HFFc6 (cell line): ENCODE measurements at regions not wholly inside any gene's neighbourhood (a gene's known extent, or its start where the extent isn't known, plus 50 kb on each side); places are given as distances from the start of the nearest gene placed in this dataset.

ENCODE experiments used
- DNase-seq: peaks from one replicate; pipeline ENCODE4 v3.0.0-alpha.2; 2018
- H3K27ac Mint-ChIP-seq: 2 replicates; pipeline ENCODE4 v1.8.0; 2020; ENCODE audit warnings: mild to moderate bottlenecking, mixed read lengths
- H3K27me3 Mint-ChIP-seq: 2 replicates; pipeline ENCODE4 v1.8.0; 2021; ENCODE audit warnings: mild to moderate bottlenecking, moderate library complexity, mixed read lengths; ENCODE audit not compliant: insufficient read depth
- H3K36me3 Mint-ChIP-seq: 2 replicates; pipeline ENCODE4 v1.8.0; 2021; ENCODE audit warnings: low read depth, mixed read lengths
- H3K4me1 Mint-ChIP-seq: 2 replicates; pipeline ENCODE4 v1.8.0; 2020; ENCODE audit warnings: low read depth, mixed read lengths
- H3K4me3 Mint-ChIP-seq: 2 replicates; pipeline ENCODE4 v1.8.0; 2020; ENCODE audit warnings: mild to moderate bottlenecking, moderate library complexity, mixed read lengths
- H3K9me3 Mint-ChIP-seq: 2 replicates; pipeline ENCODE4 v1.8.0; 2020; ENCODE audit warnings: mild to moderate bottlenecking, mixed read lengths
- CTCF ChIP-seq: fragments of 200-600 bp; sonication (generic); IDR thresholded peaks from 2 replicates; pipeline ENCODE4 v1.5.0; 2021; ENCODE audit warnings: antibody characterized with exemption, mild to moderate bottlenecking

DNA sequence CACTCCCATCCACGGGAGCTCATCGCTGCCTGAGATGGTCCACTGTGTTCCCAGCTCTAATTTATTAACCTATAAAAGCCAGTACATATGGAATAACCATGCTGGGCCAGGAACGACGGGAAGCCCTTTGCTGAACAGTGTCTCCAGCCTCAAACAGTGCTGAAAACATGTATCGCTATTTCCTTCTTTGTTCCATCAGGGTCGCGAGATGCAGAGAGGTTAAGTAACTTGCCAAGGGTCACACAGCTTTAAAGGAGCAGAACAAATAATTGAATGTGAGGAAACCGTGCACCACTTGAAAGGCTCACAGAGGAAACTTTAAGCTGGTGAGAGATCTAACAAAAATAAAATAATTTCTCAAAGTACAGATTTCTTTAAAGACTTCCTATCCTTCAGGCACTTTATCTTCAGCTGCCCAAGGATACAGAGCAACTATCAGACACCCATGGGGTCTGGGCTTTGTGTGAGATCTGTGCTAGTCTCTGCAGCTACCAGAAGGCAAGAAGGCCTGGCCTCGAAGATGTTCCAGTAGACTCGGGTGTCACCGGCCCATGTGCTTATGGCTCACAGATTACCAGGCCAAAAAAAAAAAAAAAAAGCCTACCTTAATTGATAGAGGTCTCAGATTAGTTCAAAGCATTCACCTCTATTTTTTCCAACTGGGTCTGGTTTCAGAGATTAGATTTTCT is 207.8 kb upstream of the FOXF1 start:
- H3K36me3 Mint-ChIP-seq: no peaks in the 10 kb centered on the region
- peaks cover 11% of the 10 kb centered on the region for H3K27me3 Mint-ChIP-seq
- TF ChIP-seq CTCF: no peak
- peaks cover 40% of the 10 kb centered on the region for H3K4me1 Mint-ChIP-seq
- no peak for DNase-seq
- no peaks in the 10 kb centered on the region for H3K9me3 Mint-ChIP-seq
- H3K4me3 Mint-ChIP-seq: no peak overlapping the region
- no peak overlapping the region for H3K27ac Mint-ChIP-seq

DNA sequence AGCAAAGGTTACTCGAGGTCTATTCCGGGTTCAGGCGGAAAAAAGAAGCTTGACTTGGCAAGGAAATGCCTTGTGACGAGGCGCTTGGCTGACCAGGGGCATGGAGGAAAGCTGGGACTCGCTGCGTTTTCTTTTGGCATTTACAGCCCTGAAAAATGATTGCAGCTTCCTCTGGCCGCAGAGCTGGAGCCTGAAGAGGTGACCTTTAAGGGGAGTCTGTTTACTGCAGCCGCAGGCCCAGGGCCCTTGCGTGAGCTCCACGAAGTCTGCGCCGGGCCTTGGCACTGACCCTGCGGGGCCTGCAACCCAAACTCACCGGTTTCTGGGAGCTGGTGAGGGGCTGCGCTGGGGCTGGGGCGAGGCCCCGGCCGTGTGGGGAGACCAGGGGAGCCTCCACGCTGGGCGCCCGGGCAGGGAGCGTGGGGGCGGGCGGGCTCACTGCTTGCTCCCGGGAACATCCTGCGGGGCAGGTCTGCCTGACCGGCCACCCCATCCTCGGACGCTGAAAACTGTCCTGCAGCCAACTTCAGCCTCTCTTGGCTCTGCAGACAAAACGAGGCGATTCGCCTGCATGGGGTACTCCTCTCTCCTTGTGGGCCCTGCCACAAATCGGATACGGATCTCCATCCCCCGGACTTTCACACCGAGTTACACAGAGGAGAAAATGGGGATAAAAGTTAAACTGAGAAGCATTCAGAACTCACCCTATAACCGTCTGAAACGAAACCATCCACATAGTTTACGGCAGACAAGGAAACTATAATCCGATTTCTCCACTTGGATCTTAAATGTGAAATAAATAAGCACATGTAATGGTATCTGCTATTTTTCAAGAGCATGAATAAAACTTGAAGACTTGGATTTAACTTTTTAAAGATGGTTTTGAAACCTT is 206.3 kb upstream of the FOXF1 start:
- no peak for TF ChIP-seq CTCF
- peaks cover 10% of the 10 kb centered on the region for H3K27me3 Mint-ChIP-seq

DNA sequence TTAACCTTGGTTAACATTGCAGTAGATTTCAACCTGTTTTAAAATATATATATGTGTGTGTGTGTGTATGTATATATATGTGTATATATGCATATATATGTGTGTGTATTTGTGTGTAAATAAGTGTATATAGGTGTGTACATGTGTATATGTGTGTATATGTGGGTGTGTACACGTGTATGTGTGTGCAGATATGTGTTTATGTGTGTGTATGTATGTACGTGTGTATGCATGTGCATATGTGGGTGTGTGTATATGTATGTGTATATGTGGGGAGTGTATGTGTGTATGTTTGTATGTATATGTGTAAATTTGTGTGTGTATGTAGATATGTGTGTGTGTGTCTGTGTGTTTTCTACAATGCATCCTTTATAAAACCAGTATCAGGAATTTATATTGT is 205.5 kb upstream of the FOXF1 start:
- Mint-ChIP-seq H3K4me1 (peaks cover 28% of the 10 kb centered on the region), H3K27ac (no peak overlapping the region), H3K36me3 (no peaks in the 10 kb centered on the region), H3K27me3 (peaks cover 12% of the 10 kb centered on the region), H3K9me3 (no peaks in the 10 kb centered on the region), H3K4me3 (no peak overlapping the region)
- no peak for DNase-seq
- no peak for TF ChIP-seq CTCF

More for the DNA sequence above, 206.3 kb upstream of the FOXF1 start:
- Mint-ChIP-seq H3K4me3 (no peak overlapping the region), H3K27ac (no peak overlapping the region), H3K9me3 (no peaks in the 10 kb centered on the region), H3K4me1 (peaks cover 32% of the 10 kb centered on the region), H3K36me3 (no peaks in the 10 kb centered on the region)
- DNase-seq: no peak

- Mint-ChIP-seq H3K27ac (no peak overlapping the region), H3K4me1 (peaks cover 28% of the 10 kb centered on the region), H3K4me3 (no peak overlapping the region), H3K27me3 (peaks cover 12% of the 10 kb centered on the region), H3K36me3 (no peaks in the 10 kb centered on the region), H3K9me3 (no peaks in the 10 kb centered on the region)
- DNase-seq: no peak
- TF ChIP-seq CTCF: no peak
These were observed 204.9 kb upstream of the FOXF1 start for GRCh38 chr16:86305440-86305839.

- H3K4me3 Mint-ChIP-seq: no peak overlapping the region
- TF ChIP-seq CTCF: no peak
- H3K27ac Mint-ChIP-seq: no peak overlapping the region
- peaks cover 14% of the 10 kb centered on the region for H3K27me3 Mint-ChIP-seq
- DNase-seq: no peak
- H3K4me1 Mint-ChIP-seq: peaks cover 28% of the 10 kb centered on the region
- no peaks in the 10 kb centered on the region for H3K9me3 Mint-ChIP-seq
- no peaks in the 10 kb centered on the region for H3K36me3 Mint-ChIP-seq
These were observed 204.2 kb upstream of the FOXF1 start for GRCh38 chr16:86306011-86306644.
